H1 (cell line): ENCODE measurements at regions not wholly inside any gene's neighbourhood (a gene's known extent, or its start where the extent isn't known, plus 50 kb on each side); places are given as distances from the start of the nearest gene placed in this dataset.

Experiments used
- CTCF ChIA-PET: fragments of 300-600 bp; sonication (Branson Sonifier 250); formaldehyde crosslinking; loops from one replicate; lab custom pipeline; 2021; ENCODE audit not compliant: partially characterized antibody; lab: Charles Lee
- POLR2A ChIA-PET: fragments of 300-600 bp; sonication (Branson Sonifier 250); formaldehyde crosslinking; loops from one replicate; lab custom pipeline; 2021; ENCODE audit warnings: inconsistent platforms; ENCODE audit not compliant: partially characterized antibody; lab: Charles Lee
- DNase-seq, 2 experiments: peaks; one replicate each; pipeline versions ENCODE4 v3.0.0 to v3.0.0-alpha.2; 2010 to 2022; ENCODE audit warnings: low spot score in 2 of 2, low read depth in 1 of 2, mixed read lengths in 1 of 2
- FAIRE-seq: peaks from 2 replicates; lab custom pipeline; 2011; peaks lifted over from hg19 to GRCh38; lab: Jason Lieb, UNC
- H2AFZ ChIP-seq: 2 replicates; pipeline ENCODE4 v1.8.1; 2012; ENCODE audit warnings: low read length, inconsistent platforms
- H2AK5ac ChIP-seq: 2 replicates; pipeline ENCODE4 v1.6.1; 2013; ENCODE audit warnings: low read depth, low read length
- H2BK120ac ChIP-seq: replicated peaks from 2 replicates; pipeline ENCODE3; 2013; ENCODE audit warnings: low read depth, low read length, inconsistent platforms
- H2BK12ac ChIP-seq: 2 replicates; pipeline ENCODE4 v1.6.1; 2013; ENCODE audit warnings: low read depth, low read length
- H2BK15ac ChIP-seq: 2 replicates; pipeline ENCODE4 v1.6.1; 2013; ENCODE audit warnings: low read length
- H2BK20ac ChIP-seq: 2 replicates; pipeline ENCODE4 v1.6.1; 2013; ENCODE audit warnings: low read length
- H2BK5ac ChIP-seq: 2 replicates; pipeline ENCODE4 v1.6.1; 2013; ENCODE audit warnings: low read depth, low read length
- H3K14ac ChIP-seq: 2 replicates; pipeline ENCODE4 v1.6.1; 2013; ENCODE audit warnings: inconsistent platforms; ENCODE audit not compliant: insufficient read length
- H3K18ac ChIP-seq: 2 replicates; pipeline ENCODE4 v1.6.1; 2013; ENCODE audit warnings: low read length; ENCODE audit errors: extremely low read depth
- H3K23ac ChIP-seq: 2 replicates; pipeline ENCODE4 v1.6.1; 2013; ENCODE audit warnings: inconsistent platforms; ENCODE audit not compliant: insufficient read length
- H3K23me2 ChIP-seq: 2 replicates; pipeline ENCODE4 v1.6.1; 2013; ENCODE audit warnings: low read depth, low read length
- H3K27ac ChIP-seq: 2 replicates; pipeline ENCODE4 v1.6.1; 2011; ENCODE audit warnings: low read depth, low read length, inconsistent platforms
- H3K27me3 ChIP-seq, 4 experiments: replicated peaks in 1 of 4; 1 replicate in 1 of 4; 2 replicates in 3 of 4; pipeline versions ENCODE4 v1.6.1 to v1.8.1; 2011 to 2013; ENCODE audit warnings: low read length in 3 of 4, mild to moderate bottlenecking in 3 of 4, inconsistent platforms in 2 of 4, mixed read lengths in 2 of 4, moderate library complexity in 1 of 4; ENCODE audit not compliant: control insufficient read depth in 3 of 4, insufficient read depth in 3 of 4; ENCODE audit errors: extremely low read depth in 1 of 4
- H3K36me3 ChIP-seq, 4 experiments: 2 replicates each; pipeline versions ENCODE4 v1.6.1 to v1.8.1; 2011 to 2013; ENCODE audit warnings: mild to moderate bottlenecking in 4 of 4, low read length in 3 of 4, moderate library complexity in 2 of 4, control low read depth in 1 of 4, inconsistent platforms in 1 of 4; ENCODE audit not compliant: insufficient read depth in 4 of 4, control insufficient read depth in 2 of 4
- H3K4ac ChIP-seq: replicated peaks from 2 replicates; pipeline ENCODE3; 2013; ENCODE audit warnings: low read length, low read depth, mixed read lengths, inconsistent platforms; ENCODE audit not compliant: insufficient read length
- H3K4me1 ChIP-seq, 4 experiments: replicated peaks in 1 of 4; 1 replicate in 1 of 4; 2 replicates in 3 of 4; pipeline versions ENCODE4 v1.6.1 to v1.8.1; 2011 to 2013; ENCODE audit warnings: low read length in 3 of 4, inconsistent platforms in 2 of 4, mixed read lengths in 1 of 4; ENCODE audit not compliant: insufficient read depth in 4 of 4, control insufficient read depth in 3 of 4
- H3K4me2 ChIP-seq, 2 experiments: 2 replicates each; pipeline versions ENCODE4 v1.6.1 to v1.8.1; 2011 to 2013; ENCODE audit warnings: low read depth in 2 of 2, low read length in 2 of 2, control low read depth in 1 of 2, inconsistent platforms in 1 of 2, mild to moderate bottlenecking in 1 of 2; ENCODE audit not compliant: insufficient read depth in 1 of 2
- H3K4me3 ChIP-seq, 4 experiments: fragments of 200-600, 300-600 bp in 1 of 4; sonication (generic), shearing (Covaris generic), sonication (Bioruptor Twin) in 1 of 4; 2 replicates each; pipeline versions ENCODE4 v1.5.1 to v1.8.1; 2011 to 2016; ENCODE audit warnings: low read length in 4 of 4, low read depth in 3 of 4, control low read depth in 2 of 4, inconsistent platforms in 2 of 4, mild to moderate bottlenecking in 2 of 4, mixed read lengths in 1 of 4, moderate library complexity in 1 of 4; ENCODE audit not compliant: insufficient read depth in 2 of 4; ENCODE audit errors: extremely low read depth in 1 of 4
- H3K56ac ChIP-seq: replicated peaks from 2 replicates; pipeline ENCODE3; 2013; ENCODE audit warnings: low read depth, mild to moderate bottlenecking, mixed read lengths, low read length, inconsistent platforms; ENCODE audit not compliant: insufficient read length
- H3K79me1 ChIP-seq: 2 replicates; pipeline ENCODE4 v1.6.1; 2013; ENCODE audit warnings: low read depth, low read length, control low read depth
- H3K79me2 ChIP-seq, 2 experiments: 2 replicates each; pipeline versions ENCODE4 v1.6.1 to v1.8.1; 2012 to 2013; ENCODE audit warnings: low read length in 2 of 2, mild to moderate bottlenecking in 2 of 2, inconsistent platforms in 1 of 2; ENCODE audit not compliant: insufficient read depth in 2 of 2, control insufficient read depth in 1 of 2
- H3K9ac ChIP-seq, 4 experiments: replicated peaks in 1 of 4; 1 replicate in 1 of 4; 2 replicates in 3 of 4; pipeline versions ENCODE4 v1.6.1 to v1.8.1; 2011 to 2013; ENCODE audit warnings: low read depth in 3 of 4, low read length in 3 of 4, control low read depth in 2 of 4, mild to moderate bottlenecking in 2 of 4, moderate library complexity in 2 of 4, inconsistent platforms in 1 of 4; ENCODE audit errors: extremely low read depth in 1 of 4
- H3K9me3 ChIP-seq, 2 experiments: 2 replicates each; pipeline versions ENCODE4 v1.6.1 to v1.8.1; 2012 to 2013; ENCODE audit warnings: mild to moderate bottlenecking in 2 of 2, moderate library complexity in 2 of 2, control low read depth in 1 of 2, inconsistent platforms in 1 of 2, low read depth in 1 of 2, low read length in 1 of 2, mixed read lengths in 1 of 2; ENCODE audit not compliant: insufficient read depth in 2 of 2
- H4K20me1 ChIP-seq, 2 experiments: replicated peaks in 1 of 2; 2 replicates each; pipeline versions ENCODE3 to v1.8.1; 2011 to 2013; ENCODE audit warnings: inconsistent platforms in 2 of 2, low read length in 2 of 2, mild to moderate bottlenecking in 1 of 2; ENCODE audit not compliant: insufficient read depth in 2 of 2, control insufficient read depth in 1 of 2
- H4K5ac ChIP-seq: 2 replicates; pipeline ENCODE4 v1.6.1; 2013; ENCODE audit warnings: low read length, low read depth, mixed read lengths, inconsistent platforms; ENCODE audit not compliant: insufficient read length
- H4K8ac ChIP-seq: 2 replicates; pipeline ENCODE4 v1.8.0; 2013; ENCODE audit warnings: mild to moderate bottlenecking, moderate library complexity, low read length, inconsistent platforms; ENCODE audit not compliant: insufficient read depth; ENCODE audit errors: extremely low read depth
- H4K91ac ChIP-seq: replicated peaks from 2 replicates; pipeline ENCODE3; 2013; ENCODE audit warnings: low read length, mixed read lengths, inconsistent platforms; ENCODE audit not compliant: insufficient read length
- CBX5 ChIP-seq: fragments of 300-800, 300-1000 bp; sonication (generic); IDR thresholded peaks from 2 replicates; pipeline ENCODE4 v1.7.1; 2016; ENCODE audit warnings: antibody characterized with exemption, low read length, low read depth
- CTBP2 ChIP-seq: IDR thresholded peaks from 2 replicates; pipeline ENCODE4 v1.7.0; 2011; ENCODE audit warnings: borderline replicate concordance, mild to moderate bottlenecking, moderate library complexity, mixed read lengths, low read length; ENCODE audit not compliant: insufficient read depth, insufficient read length
- POU5F1 ChIP-seq: IDR thresholded peaks from 2 replicates; pipeline ENCODE4 v1.6.1; 2011; ENCODE audit warnings: low read depth, mild to moderate bottlenecking, low read length, moderate library complexity
- RAD21 ChIP-seq, 2 experiments: IDR thresholded peaks in 1 of 2; conservative IDR thresholded peaks in 1 of 2; 2 replicates each; pipeline ENCODE4 v1.6.1; 2011; ENCODE audit warnings: low read depth in 2 of 2, low read length in 2 of 2, improper control_type of control experiment in 1 of 2, inconsistent platforms in 1 of 2, mild to moderate bottlenecking in 1 of 2, moderate library complexity in 1 of 2
- SAP30 ChIP-seq: fragments of 300-600 bp; sonication (generic); IDR thresholded peaks from 2 replicates; pipeline ENCODE4 v1.7.1; 2012; ENCODE audit warnings: low read length, moderate library complexity, mild to moderate bottlenecking, inconsistent platforms; ENCODE audit not compliant: insufficient read depth, insufficient replicate concordance
- SP4 ChIP-seq: IDR thresholded peaks from 2 replicates; pipeline ENCODE4 v1.6.1; 2012; ENCODE audit warnings: low read length, inconsistent platforms
- TAF1 ChIP-seq: IDR thresholded peaks from 2 replicates; pipeline ENCODE4 v1.6.1; 2011; ENCODE audit warnings: mild to moderate bottlenecking, low read depth, low read length
- TF ChIP-seq, protein P1 (sequence below): IDR thresholded peaks from 2 replicates; pipeline ENCODE4 v1.6.1; 2012; ENCODE audit warnings: low read length, inconsistent platforms

DNA sequence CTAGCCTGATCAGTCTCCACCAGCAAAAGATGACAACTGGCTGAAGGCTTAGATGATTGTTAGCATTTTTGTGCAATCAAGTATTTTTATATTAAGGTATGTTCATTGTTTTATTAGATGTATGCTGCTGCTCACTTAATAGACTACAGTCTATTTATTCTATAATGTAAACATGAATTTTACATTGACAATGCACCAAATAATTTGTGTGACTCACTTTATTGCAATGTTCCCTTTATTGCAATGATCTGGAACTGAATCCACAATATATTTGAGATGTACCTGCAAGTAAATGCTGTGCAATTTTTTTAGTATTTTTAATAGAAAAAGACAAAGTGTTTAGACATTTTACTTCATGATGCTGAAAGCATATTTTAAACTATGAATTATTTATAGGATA is 896.5 kb downstream of the AMY1C start:
- ChIA-PET CTCF (interaction anchor here (0.8 kb wide), 1 partner anchor 1147 kb away, joined by 3 read pairs; no protein-coding TSS in a partner anchor), POLR2A (no interaction called here)
- Histone ChIP-seq H3K79me2 (no peaks in the 10 kb centered on the region), H4K20me1 (no peaks in the 10 kb centered on the region), H2BK12ac (no peak overlapping the region), H3K9ac (no peak overlapping the region), H2BK15ac (no peak overlapping the region), H3K23me2 (no peaks in the 10 kb centered on the region), H4K91ac (no peak overlapping the region), H3K4me2 (no peak overlapping the region), H3K79me1 (no peaks in the 10 kb centered on the region), H3K27ac (no peak overlapping the region), H4K5ac (no peak overlapping the region), H2BK5ac (no peak overlapping the region), H2AFZ (no peak overlapping the region), H3K14ac (no peak overlapping the region), H3K23ac (no peak overlapping the region), H2BK120ac (no peak overlapping the region), H3K27me3 (no peaks in the 10 kb centered on the region), H3K18ac (no peak overlapping the region), H3K4me3 (no peak overlapping the region), H3K56ac (no peak overlapping the region), H3K4ac (no peak overlapping the region), H3K4me1 (no peaks in the 10 kb centered on the region), H3K36me3 (no peaks in the 10 kb centered on the region), H2AK5ac (no peak overlapping the region), H2BK20ac (no peak overlapping the region), H3K9me3 (no peaks in the 10 kb centered on the region), H4K8ac (no peak overlapping the region)
- DNase-seq (no peak), FAIRE-seq (no peak)
- TF ChIP-seq, protein P1, sequence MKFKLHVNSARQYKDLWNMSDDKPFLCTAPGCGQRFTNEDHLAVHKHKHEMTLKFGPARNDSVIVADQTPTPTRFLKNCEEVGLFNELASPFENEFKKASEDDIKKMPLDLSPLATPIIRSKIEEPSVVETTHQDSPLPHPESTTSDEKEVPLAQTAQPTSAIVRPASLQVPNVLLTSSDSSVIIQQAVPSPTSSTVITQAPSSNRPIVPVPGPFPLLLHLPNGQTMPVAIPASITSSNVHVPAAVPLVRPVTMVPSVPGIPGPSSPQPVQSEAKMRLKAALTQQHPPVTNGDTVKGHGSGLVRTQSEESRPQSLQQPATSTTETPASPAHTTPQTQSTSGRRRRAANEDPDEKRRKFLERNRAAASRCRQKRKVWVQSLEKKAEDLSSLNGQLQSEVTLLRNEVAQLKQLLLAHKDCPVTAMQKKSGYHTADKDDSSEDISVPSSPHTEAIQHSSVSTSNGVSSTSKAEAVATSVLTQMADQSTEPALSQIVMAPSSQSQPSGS: no peak
- no peak for TF ChIP-seq CTBP2
- TF ChIP-seq RAD21 (IDR thresholded peaks at IDR 0.05 in 1 of 2, conservative IDR thresholded peaks at IDR 0.05 in 1 of 2; ENCODE audit: low read depth in 2 of 2, low read length in 2 of 2): no peak
- no peak for TF ChIP-seq CBX5
- TF ChIP-seq TAF1: no peak
- no peak for TF ChIP-seq SAP30
- no peak for TF ChIP-seq SP4
- TF ChIP-seq POU5F1: no peak
